Skeletal muscle tissue (tissue), 3 donors: ENCODE measurements at regions not wholly inside any gene's neighbourhood (a gene's known extent, or its start where the extent isn't known, plus 50 kb on each side); places are given as distances from the start of the nearest gene placed in this dataset.

Source experiments
- H3K27ac ChIP-seq: one replicate; pipeline ENCODE4 v1.7.0; 2013; ENCODE audit warnings: mild to moderate bottlenecking, low read depth, low read length, inconsistent platforms
- H3K27me3 ChIP-seq, 3 donors: one replicate each; pipeline ENCODE4 v1.7.0; 2013; ENCODE audit warnings: low read length in 3 of 3; ENCODE audit not compliant: control insufficient read depth in 3 of 3, insufficient read depth in 3 of 3
- H3K36me3 ChIP-seq, 3 donors: one replicate each; pipeline ENCODE4 v1.7.0; 2013; ENCODE audit warnings: low read length in 3 of 3; ENCODE audit not compliant: control insufficient read depth in 3 of 3, insufficient read depth in 3 of 3
- H3K4me1 ChIP-seq, 3 donors: one replicate each; pipeline ENCODE4 v1.7.0; 2013; ENCODE audit warnings: low read length in 3 of 3, mild to moderate bottlenecking in 3 of 3; ENCODE audit not compliant: control insufficient read depth in 3 of 3, insufficient read depth in 3 of 3
- H3K4me3 ChIP-seq, 3 donors: one replicate each; pipeline ENCODE4 v1.7.0; 2013; ENCODE audit warnings: low read length in 3 of 3
- H3K9ac ChIP-seq, 3 donors: one replicate each; pipeline ENCODE4 v1.7.0; 2013; ENCODE audit warnings: low read length in 3 of 3, mild to moderate bottlenecking in 3 of 3, moderate library complexity in 2 of 3, low read depth in 1 of 3
- H3K9me3 ChIP-seq, 3 donors: one replicate each; pipeline ENCODE4 v1.7.0; 2013; ENCODE audit warnings: low read length in 3 of 3; ENCODE audit not compliant: control insufficient read depth in 3 of 3
- donor health status: Osteomylitis.

DNA sequence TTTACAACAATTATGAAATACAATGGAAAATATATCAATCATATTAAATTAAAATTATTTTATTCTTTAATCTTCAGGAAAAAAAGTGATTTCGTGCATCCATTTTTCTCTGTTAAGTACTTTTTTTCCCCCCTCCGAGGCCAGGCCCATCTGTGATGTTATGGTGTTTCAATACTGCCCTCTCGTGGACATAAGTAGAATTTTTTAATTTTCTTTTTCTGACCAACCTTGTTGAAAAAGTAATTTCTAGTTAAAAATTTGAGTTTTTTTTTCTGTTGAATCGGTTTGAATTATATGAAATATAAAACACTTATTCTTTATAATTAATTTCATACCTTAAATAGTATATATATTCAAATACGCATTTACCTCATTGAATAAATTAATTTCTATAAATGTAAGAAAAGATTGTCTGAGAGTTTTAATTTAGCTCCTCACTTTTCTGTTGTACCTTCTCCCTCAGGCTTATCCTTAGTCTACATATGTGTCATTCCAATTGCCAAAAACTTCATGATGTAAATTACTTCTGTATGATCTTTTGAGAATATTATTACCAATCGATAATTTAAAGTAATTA lies 175.8 kb upstream of the TECRL start:
- no peaks in the 10 kb centered on the region for H3K36me3 ChIP-seq
- no peak overlapping the region for H3K4me3 ChIP-seq
- H3K27me3 ChIP-seq = no peaks in the 10 kb centered on the region
- no peaks in the 10 kb centered on the region for H3K4me1 ChIP-seq
- H3K27ac ChIP-seq = no peak overlapping the region
- peaks cover 0 to 5% (median 0%) of the 10 kb centered on the region in 3 donors for H3K9me3 ChIP-seq
- no peak overlapping the region for H3K9ac ChIP-seq

DNA sequence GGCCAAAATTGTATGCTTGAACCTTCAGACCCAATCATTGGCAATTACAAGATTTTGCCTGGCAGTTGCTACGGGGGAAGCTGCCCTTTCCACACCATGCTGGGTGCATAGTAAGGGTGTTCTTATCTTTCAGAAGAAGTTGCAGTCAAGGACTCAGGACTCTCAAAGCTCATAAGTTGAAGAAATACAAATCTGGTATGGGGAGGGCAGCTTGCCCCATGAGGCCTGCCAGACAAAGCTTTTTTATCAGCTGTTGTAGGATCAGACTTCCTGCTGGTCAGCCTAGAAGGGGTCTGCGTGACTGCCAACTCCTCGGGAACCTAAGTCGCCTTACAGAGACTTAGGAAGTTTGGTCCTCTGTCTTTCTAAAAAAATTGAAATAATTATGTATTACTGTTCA lies 174.9 kb upstream of the TECRL start:
- Histone ChIP-seq H3K4me3 (no peak overlapping the region), H3K27ac (no peak overlapping the region), H3K27me3 (no peaks in the 10 kb centered on the region), H3K9me3 (no peaks in the 10 kb centered on the region), H3K4me1 (no peaks in the 10 kb centered on the region), H3K9ac (no peak overlapping the region), H3K36me3 (no peaks in the 10 kb centered on the region)

DNA sequence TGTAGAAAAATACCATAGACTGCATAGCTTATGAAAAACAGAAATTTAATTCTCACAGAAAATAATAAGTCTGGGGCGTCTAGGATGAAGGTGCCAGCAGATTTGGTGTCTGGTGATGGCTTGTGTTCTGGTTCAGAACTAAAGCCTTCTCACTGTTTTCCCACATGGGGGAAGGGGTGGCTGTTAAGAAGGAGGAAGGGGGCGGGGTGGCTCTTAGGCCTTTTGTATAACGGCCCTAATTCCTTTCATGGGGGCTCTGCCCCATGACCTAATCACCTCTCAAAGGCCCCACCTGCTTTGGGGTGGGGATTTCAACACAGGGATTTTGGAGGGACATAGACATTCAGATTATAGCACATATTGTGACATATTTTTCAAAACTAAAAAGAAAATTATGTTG lies 173.2 kb upstream of the TECRL start:
- H3K36me3 ChIP-seq = no peaks in the 10 kb centered on the region
- no peak overlapping the region for H3K9ac ChIP-seq
- H3K27me3 ChIP-seq = no peaks in the 10 kb centered on the region
- H3K4me1 ChIP-seq = no peaks in the 10 kb centered on the region
- no peak overlapping the region for H3K27ac ChIP-seq
- no peak overlapping the region for H3K4me3 ChIP-seq
- H3K9me3 ChIP-seq = no peaks in the 10 kb centered on the region

DNA sequence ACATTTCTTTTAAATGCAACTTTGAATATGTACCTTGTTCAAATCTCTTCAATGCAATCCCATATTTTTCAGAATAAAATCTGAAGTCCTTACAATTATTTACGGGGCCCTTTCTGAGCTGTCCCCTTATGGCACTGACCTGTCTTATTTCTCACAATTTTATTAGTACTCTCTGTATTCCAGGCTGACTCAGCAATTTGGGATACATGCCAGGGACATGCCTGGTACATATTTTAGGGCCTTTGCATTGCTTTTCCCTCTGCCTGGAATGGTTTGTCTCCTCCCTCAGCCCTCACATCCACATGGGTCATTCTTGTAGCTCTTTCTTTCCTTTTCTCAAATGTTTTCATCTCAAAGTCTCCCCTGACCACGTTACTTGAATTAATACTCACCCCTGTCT lies 172.2 kb upstream of the TECRL start:
- no peaks in the 10 kb centered on the region for H3K9me3 ChIP-seq
- no peaks in the 10 kb centered on the region for H3K27me3 ChIP-seq
- no peak overlapping the region for H3K27ac ChIP-seq
- no peak overlapping the region for H3K9ac ChIP-seq
- no peaks in the 10 kb centered on the region for H3K36me3 ChIP-seq
- no peak overlapping the region for H3K4me3 ChIP-seq
- no peaks in the 10 kb centered on the region for H3K4me1 ChIP-seq

DNA sequence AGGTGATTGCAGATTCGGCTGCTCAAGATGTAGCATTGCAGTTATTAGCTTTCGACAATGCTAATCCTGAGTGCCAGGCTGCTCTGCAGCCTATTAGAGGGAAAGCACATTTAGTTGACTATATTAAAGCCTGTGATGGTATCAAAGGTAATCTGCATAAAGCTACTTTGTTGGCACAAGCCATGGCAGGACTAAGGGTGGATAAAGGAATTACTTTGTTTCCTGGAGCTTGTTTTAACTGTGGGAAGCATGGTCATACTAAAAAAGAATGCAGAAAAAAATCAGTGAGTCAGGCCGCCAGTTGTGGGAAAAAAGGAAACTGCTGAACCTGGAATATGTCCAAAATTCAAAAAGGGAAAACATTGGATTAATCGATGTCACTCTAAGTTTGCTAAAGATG lies 154.9 kb upstream of the TECRL start:
- H3K9ac ChIP-seq = no peak overlapping the region
- H3K27ac ChIP-seq = no peak overlapping the region
- H3K4me3 ChIP-seq = no peak overlapping the region
- H3K27me3 ChIP-seq = no peaks in the 10 kb centered on the region
- no peaks in the 10 kb centered on the region for H3K36me3 ChIP-seq
- H3K4me1 ChIP-seq = no peaks in the 10 kb centered on the region
- no peaks in the 10 kb centered on the region for H3K9me3 ChIP-seq

DNA sequence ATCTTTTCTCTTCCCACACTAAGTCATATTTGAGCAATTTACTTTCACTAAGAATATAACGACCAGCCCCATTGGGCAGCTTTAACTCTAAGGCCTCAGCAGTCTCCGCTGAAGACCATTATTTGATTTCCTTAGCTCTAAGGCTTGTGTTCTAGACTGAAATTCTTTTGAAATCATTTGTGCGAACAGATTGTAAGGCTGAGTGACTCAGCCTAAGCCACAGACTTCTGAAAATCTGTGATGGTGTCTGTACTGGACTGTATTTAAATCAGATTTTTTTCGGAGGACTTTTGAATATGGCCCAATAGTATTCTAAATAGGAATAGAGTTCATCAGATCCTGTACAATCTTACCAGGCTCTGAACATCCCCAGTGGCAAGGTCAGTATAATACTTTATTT lies 150.3 kb upstream of the TECRL start:
- no peak overlapping the region for H3K27ac ChIP-seq
- H3K27me3 ChIP-seq = no peaks in the 10 kb centered on the region
- no peaks in the 10 kb centered on the region for H3K4me1 ChIP-seq
- no peak overlapping the region for H3K9ac ChIP-seq
- H3K9me3 ChIP-seq = no peaks in the 10 kb centered on the region
- H3K4me3 ChIP-seq = no peak overlapping the region
- H3K36me3 ChIP-seq = no peaks in the 10 kb centered on the region

DNA sequence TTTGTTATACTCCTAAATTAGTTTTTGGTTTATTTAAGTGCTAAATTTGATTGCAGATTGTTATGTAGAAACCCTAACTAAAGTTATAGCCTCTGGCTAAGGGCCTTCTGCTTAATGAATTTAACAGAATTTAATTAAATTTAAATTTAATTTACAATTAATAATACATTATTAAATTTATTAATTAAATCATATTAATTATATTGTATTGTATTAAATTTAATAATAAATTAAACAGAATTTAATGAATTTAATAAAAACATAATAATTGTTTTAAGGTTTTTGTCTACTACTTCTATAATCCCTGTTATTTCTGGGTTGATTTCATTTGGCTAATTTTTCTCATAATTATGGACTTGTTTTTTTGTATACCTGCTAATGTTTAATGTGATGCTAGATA lies 141.9 kb upstream of the TECRL start:
- Histone ChIP-seq H3K36me3 (no peaks in the 10 kb centered on the region), H3K27me3 (no peaks in the 10 kb centered on the region), H3K4me3 (no peak overlapping the region), H3K4me1 (no peaks in the 10 kb centered on the region), H3K27ac (no peak overlapping the region), H3K9me3 (no peaks in the 10 kb centered on the region), H3K9ac (no peak overlapping the region)

DNA sequence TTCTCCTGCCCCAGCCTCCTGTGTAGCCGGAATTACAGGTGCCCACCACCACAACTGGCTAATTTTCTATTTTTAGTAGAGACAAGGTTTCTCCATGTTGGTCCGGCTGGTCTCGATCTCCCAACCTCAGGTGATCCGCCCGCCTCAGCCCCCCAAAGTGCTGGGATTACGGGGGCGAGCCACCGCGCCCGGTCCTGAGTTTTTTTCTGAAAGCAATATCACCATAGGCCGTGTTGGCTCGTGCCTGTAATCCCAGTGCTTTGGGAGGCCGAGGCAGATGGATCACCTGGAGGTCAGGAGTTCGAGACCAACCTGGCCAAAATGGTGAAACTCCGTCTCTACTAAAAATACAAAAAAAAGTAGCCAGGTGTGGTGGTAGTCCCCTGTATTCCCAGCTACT lies 136.3 kb upstream of the TECRL start:
- H3K27me3 ChIP-seq = no peaks in the 10 kb centered on the region
- H3K4me1 ChIP-seq = no peaks in the 10 kb centered on the region
- no peak overlapping the region for H3K27ac ChIP-seq
- no peaks in the 10 kb centered on the region for H3K36me3 ChIP-seq
- H3K9me3 ChIP-seq = no peaks in the 10 kb centered on the region
- H3K9ac ChIP-seq = no peak overlapping the region
- H3K4me3 ChIP-seq = no peak overlapping the region

DNA sequence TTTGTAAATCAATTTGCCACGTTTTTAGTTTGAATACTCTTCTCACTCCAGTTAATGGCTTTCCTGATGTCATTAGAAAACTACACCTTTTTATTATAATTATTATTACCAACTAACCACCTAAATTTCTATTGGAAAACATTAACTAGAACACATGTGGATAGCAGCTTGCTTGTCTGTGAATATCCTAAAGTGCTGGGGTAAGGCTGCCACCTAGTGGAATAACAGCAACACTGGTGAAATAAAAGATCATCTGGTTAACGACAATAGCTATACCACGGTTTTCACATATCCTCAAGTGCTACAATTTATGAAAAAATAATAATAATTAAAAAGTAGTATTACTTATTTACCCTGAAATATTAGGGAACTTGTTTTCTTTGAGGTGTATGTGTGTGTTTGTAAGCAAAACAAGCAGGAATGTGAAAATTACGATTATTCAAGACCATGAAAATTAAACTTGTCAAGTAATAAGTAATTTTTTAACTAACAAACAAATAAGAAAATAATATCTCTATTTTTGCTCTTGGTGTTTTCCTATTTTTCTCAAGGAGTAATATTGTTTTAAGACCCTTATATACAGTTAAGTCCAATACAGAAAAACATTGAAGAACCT lies 130.1 kb upstream of the TECRL start:
- Histone ChIP-seq H3K36me3 (no peaks in the 10 kb centered on the region), H3K9me3 (no peaks in the 10 kb centered on the region), H3K27ac (no peak overlapping the region), H3K4me3 (no peak overlapping the region), H3K9ac (no peak overlapping the region), H3K27me3 (no peaks in the 10 kb centered on the region), H3K4me1 (no peaks in the 10 kb centered on the region)

DNA sequence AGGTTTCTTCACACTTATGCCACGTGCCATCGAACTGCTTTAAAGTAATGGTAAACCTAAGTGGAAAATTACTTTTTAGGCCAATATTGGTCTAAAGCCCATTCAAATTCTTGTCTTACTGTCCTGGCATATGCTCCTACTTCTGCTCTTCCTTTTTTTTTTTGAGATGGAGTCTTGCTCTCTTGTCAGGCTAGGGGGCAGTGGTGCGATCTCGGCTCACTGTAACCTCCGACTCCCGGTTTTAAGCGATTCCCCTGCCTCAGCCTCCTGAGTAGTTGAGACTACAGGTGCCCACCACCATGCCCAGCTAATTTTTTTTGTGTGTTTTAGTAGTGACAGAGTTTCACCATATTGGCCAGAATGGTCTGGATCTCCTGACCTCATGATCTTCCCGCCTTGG lies 129.0 kb upstream of the TECRL start:
- Histone ChIP-seq H3K27me3 (no peaks in the 10 kb centered on the region), H3K36me3 (no peaks in the 10 kb centered on the region), H3K9me3 (no peaks in the 10 kb centered on the region), H3K27ac (no peak overlapping the region), H3K9ac (no peak overlapping the region), H3K4me3 (no peak overlapping the region), H3K4me1 (no peaks in the 10 kb centered on the region)
